Fibroblast of peridontal ligament (primary cell): ENCODE measurements at regions not wholly inside any gene's neighbourhood (a gene's known extent, or its start where the extent isn't known, plus 50 kb on each side); places are given as distances from the start of the nearest gene placed in this dataset.
A peak's percentile ranks its signal among the peaks of the same experiment; 100 is the strongest.
"Not testable (repeated sequence)": the region's sequence is repeated elsewhere in the genome, so short reads cannot be mapped to it uniquely, and the experiment has no call there.

Experiments
- DNase-seq: peaks from one replicate; pipeline ENCODE4 v3.0.0-alpha.2; 2010; ENCODE audit errors: extremely low read depth

GRCh38 chr5:157984611-157985010 is 125.7 kb upstream of the CLINT1 start:
- DNase-seq: no peak

GRCh38 chr5:157983906-157984551 is 125.1 kb upstream of the CLINT1 start:
- DNase-seq: no peak

- DNase-seq: no peak
Measured at GRCh38 chr5:157978061-157978460, 119.1 kb upstream of the CLINT1 start.

GRCh38 chr5:157976429-157976828 is 117.5 kb upstream of the CLINT1 start:
- DNase-seq: no peak

- DNase-seq: no peak
Measured at GRCh38 chr5:157972579-157972978, 113.6 kb upstream of the CLINT1 start.

GRCh38 chr5:157971571-157972216 is 112.7 kb upstream of the CLINT1 start:
- peak; percentile 40 for DNase-seq

GRCh38 chr5:157968570-157968969 is 109.6 kb upstream of the CLINT1 start:
- DNase-seq: not testable (repeated sequence)

- no peak for DNase-seq
Measured at GRCh38 chr5:157965989-157966388, 107.0 kb upstream of the CLINT1 start.

GRCh38 chr5:157965040-157965678 is 106.2 kb upstream of the CLINT1 start:
- no peak for DNase-seq

- DNase-seq: no peak
Measured at GRCh38 chr5:157963761-157964160, 104.8 kb upstream of the CLINT1 start.

- no peak for DNase-seq
Measured at GRCh38 chr5:157963244-157963643, 104.3 kb upstream of the CLINT1 start.

GRCh38 chr5:157962686-157963085 is 103.7 kb upstream of the CLINT1 start:
- DNase-seq: not testable (repeated sequence)

- DNase-seq: no peak
Measured at GRCh38 chr5:157961896-157962590, 103.1 kb upstream of the CLINT1 start.

GRCh38 chr5:157961176-157961575 is 102.2 kb upstream of the CLINT1 start:
- DNase-seq: no peak

- no peak for DNase-seq
Measured at GRCh38 chr5:157959370-157959769, 100.4 kb upstream of the CLINT1 start.

GRCh38 chr5:157956271-157956885 is 97.4 kb upstream of the CLINT1 start:
- no peak for DNase-seq

GRCh38 chr5:157955541-157956172 is 96.7 kb upstream of the CLINT1 start:
- DNase-seq: no peak

- DNase-seq: no peak
Measured at GRCh38 chr5:157952374-157952685, 93.4 kb upstream of the CLINT1 start.

GRCh38 chr5:157951673-157952373 is 92.9 kb upstream of the CLINT1 start:
- DNase-seq: no peak

- no peak for DNase-seq
Measured at GRCh38 chr5:157949520-157949919, 90.6 kb upstream of the CLINT1 start.

GRCh38 chr5:157948738-157949410 is 89.9 kb upstream of the CLINT1 start:
- DNase-seq: peak; percentile 96
